ENCODE measurements at regions not wholly inside any gene's neighbourhood (a gene's known extent, or its start where the extent isn't known, plus 50 kb on each side); places are given as distances from the start of the nearest gene placed in this dataset.

- Histone ChIP-seq H3K4me3 (replicated peaks in 1 of 3; ENCODE audit: insufficient read depth in 1 of 3, low read depth in 1 of 3, low read length in 3 of 3) (no peak overlapping the region), H3K4me2 (ENCODE audit: insufficient read depth, low read length) (no peak overlapping the region), H3K9me3 (replicated peaks; ENCODE audit: control insufficient read depth, insufficient read depth, low read length) (peaks cover 2% of the 10 kb centered on the region), H2AFZ (ENCODE audit: low read depth, low read length) (no peak overlapping the region), H4K20me1 (replicated peaks; ENCODE audit: control insufficient read depth, extremely low read depth, insufficient read depth, low read length) (no peaks in the 10 kb centered on the region), H3K27me3 (ENCODE audit: control insufficient read depth in 2 of 2, insufficient read depth in 2 of 2, low read length in 2 of 2) (no peaks in the 10 kb centered on the region), H3K4me1 (ENCODE audit: control insufficient read depth, extremely low read depth, insufficient read depth, low read length) (no peaks in the 10 kb centered on the region), H3K27ac (ENCODE audit: insufficient read depth, low read depth, low read length) (no peak overlapping the region), H3K9ac (replicated peaks; ENCODE audit: extremely low read depth, insufficient read depth, low read length) (no peak overlapping the region), H3K79me2 (ENCODE audit: control insufficient read depth, insufficient read depth, low read length) (no peaks in the 10 kb centered on the region), H3K36me3 (ENCODE audit: control insufficient read depth in 2 of 2, extremely low read depth in 1 of 2, insufficient read depth in 2 of 2, low read length in 2 of 2) (no peaks in the 10 kb centered on the region), H3K9me1 (replicated peaks; ENCODE audit: control insufficient read depth, extremely low read depth, insufficient read depth, low read length) (no peaks in the 10 kb centered on the region)
- intact Hi-C loops (cut with micrococcal nuclease) = no loop called here
- CTCF ChIA-PET = no interaction called here
- dilution Hi-C loops (cut with MboI; ENCODE audit: extremely low pct_ligation_motif_present, low sequenced_read_pairs) = no loop called here
- BruUV-seq (replicated peaks) = no TSS peak
- POLR2A ChIA-PET = no interaction called here
- DNase-seq (ENCODE audit: low read depth, low spot score) (no peak), FAIRE-seq (no peak)
- TF ChIP-seq GATA2 (IDR thresholded peaks at IDR 0.05; ENCODE audit: insufficient read depth, insufficient read length, low read depth, low read length) (no peak), JUN (IDR thresholded peaks at IDR 0.05; ENCODE audit: borderline replicate concordance, insufficient read depth, insufficient read length, low read depth) (no peak), POLR2AphosphoS5 (IDR thresholded peaks at IDR 0.05; ENCODE audit: insufficient read depth, low read depth, low read length) (no peak), POLR2A (IDR thresholded peaks at IDR 0.05; ENCODE audit: low read depth, low read length) (no peak), MYC (IDR thresholded peaks at IDR 0.05; ENCODE audit: low read depth, low read length) (no peak), EZH2 (IDR thresholded peaks at IDR 0.05; ENCODE audit: borderline replicate concordance, low read depth, low read length, severe bottlenecking) (no peak), FOS (IDR thresholded peaks at IDR 0.05; ENCODE audit: borderline replicate concordance, insufficient read depth, low read length) (no peak)
- TF ChIP-seq, protein P1, sequence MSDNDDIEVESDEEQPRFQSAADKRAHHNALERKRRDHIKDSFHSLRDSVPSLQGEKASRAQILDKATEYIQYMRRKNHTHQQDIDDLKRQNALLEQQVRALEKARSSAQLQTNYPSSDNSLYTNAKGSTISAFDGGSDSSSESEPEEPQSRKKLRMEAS (IDR thresholded peaks at IDR 0.05; ENCODE audit: insufficient read depth, insufficient read length) = no peak
- TF ChIP-seq, protein P2, sequence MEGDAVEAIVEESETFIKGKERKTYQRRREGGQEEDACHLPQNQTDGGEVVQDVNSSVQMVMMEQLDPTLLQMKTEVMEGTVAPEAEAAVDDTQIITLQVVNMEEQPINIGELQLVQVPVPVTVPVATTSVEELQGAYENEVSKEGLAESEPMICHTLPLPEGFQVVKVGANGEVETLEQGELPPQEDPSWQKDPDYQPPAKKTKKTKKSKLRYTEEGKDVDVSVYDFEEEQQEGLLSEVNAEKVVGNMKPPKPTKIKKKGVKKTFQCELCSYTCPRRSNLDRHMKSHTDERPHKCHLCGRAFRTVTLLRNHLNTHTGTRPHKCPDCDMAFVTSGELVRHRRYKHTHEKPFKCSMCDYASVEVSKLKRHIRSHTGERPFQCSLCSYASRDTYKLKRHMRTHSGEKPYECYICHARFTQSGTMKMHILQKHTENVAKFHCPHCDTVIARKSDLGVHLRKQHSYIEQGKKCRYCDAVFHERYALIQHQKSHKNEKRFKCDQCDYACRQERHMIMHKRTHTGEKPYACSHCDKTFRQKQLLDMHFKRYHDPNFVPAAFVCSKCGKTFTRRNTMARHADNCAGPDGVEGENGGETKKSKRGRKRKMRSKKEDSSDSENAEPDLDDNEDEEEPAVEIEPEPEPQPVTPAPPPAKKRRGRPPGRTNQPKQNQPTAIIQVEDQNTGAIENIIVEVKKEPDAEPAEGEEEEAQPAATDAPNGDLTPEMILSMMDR (IDR thresholded peaks at IDR 0.05; ENCODE audit: extremely low read depth in 1 of 2, insufficient read depth in 1 of 2, low read depth in 1 of 2, low read length in 2 of 2) = no peak
These were observed 1798.4 kb upstream of the WWC1 start for GRCh38 chr5:166493040-166493439.

Measured in endothelial cell of umbilical vein (primary cell).